Epithelial cell of proximal tubule (primary cell): ENCODE measurements at regions not wholly inside any gene's neighbourhood (a gene's known extent, or its start where the extent isn't known, plus 50 kb on each side); places are given as distances from the start of the nearest gene placed in this dataset.

Experiments used
- DNase-seq: peaks from one replicate; pipeline ENCODE4 v3.0.0-alpha.2; 2011; ENCODE audit warnings: low read depth
- H3K4me3 ChIP-seq: 2 replicates; pipeline ENCODE4 v1.5.1; 2011; ENCODE audit warnings: low read depth, mild to moderate bottlenecking, low read length
- TF ChIP-seq, protein P1 (sequence below): conservative IDR thresholded peaks from 2 replicates; pipeline ENCODE4 v1.5.1; 2012; ENCODE audit warnings: low read depth, mild to moderate bottlenecking, low read length

DNA sequence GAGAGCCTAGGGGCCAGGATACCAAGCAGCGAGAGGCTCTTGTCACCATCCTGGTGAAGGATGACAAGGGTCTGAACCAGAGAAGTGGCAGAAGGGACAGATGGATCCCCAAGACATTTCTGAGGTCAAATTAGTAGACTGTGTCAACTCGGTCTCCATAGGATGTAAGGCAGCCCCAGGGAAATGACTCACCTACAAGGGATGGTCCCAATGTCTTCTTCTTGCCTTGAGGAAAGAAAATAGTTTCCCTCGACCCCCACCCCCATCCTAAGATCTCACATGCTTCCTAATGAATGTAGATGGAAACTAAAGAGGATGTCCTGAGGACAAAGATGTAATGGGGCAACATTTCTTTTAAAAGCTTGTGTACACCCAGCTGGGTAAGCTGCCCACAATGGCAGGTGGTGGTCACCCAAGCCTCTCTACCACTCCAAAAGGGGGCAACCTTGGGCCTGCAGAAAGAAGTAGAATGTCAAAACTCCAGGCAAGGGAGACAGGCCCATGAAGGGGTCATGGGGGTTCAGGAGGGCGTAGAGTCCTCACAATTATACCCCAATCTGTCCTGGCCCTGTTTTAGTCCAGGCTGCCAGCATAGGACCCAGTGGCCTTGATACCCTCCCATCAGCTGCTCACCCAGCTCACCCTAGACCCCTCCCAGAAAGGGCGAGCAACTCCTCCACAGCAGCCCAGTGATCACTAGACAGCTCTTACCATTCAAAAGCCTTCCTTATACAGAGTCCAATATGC lies 187.4 kb downstream of the ACTL7B start:
- no peak overlapping the region for H3K4me3 ChIP-seq
- TF ChIP-seq, protein P1, sequence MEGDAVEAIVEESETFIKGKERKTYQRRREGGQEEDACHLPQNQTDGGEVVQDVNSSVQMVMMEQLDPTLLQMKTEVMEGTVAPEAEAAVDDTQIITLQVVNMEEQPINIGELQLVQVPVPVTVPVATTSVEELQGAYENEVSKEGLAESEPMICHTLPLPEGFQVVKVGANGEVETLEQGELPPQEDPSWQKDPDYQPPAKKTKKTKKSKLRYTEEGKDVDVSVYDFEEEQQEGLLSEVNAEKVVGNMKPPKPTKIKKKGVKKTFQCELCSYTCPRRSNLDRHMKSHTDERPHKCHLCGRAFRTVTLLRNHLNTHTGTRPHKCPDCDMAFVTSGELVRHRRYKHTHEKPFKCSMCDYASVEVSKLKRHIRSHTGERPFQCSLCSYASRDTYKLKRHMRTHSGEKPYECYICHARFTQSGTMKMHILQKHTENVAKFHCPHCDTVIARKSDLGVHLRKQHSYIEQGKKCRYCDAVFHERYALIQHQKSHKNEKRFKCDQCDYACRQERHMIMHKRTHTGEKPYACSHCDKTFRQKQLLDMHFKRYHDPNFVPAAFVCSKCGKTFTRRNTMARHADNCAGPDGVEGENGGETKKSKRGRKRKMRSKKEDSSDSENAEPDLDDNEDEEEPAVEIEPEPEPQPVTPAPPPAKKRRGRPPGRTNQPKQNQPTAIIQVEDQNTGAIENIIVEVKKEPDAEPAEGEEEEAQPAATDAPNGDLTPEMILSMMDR: no peak
- DNase-seq: no peak

DNA sequence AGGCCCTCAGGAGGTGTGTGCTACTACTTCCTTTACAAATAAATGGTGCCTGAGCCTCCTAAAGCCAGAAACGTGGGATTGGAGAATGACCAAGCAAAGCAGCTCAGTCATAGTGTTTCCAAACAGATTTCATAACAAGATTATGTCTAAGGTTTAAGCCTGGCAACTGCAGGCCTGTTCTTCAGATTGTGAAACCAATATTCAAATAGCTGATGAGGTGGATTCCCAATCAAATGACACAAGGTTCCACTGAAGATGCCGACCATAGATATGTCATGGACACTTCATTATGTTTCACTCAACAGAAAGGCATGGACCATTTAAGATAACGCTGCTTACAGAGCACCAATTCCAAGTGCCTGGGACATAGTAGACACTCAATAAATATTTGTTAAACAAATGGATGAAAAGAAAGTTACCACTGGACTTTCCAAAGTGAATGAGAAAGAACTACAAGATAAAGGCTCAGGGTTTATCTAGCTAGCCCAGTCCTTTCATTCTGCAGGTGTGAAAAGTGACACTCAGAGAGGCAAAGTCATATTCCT lies 189.5 kb downstream of the ACTL7B start:
- TF ChIP-seq, protein P1: no peak
- no peak overlapping the region for H3K4me3 ChIP-seq
- no peak for DNase-seq

DNA sequence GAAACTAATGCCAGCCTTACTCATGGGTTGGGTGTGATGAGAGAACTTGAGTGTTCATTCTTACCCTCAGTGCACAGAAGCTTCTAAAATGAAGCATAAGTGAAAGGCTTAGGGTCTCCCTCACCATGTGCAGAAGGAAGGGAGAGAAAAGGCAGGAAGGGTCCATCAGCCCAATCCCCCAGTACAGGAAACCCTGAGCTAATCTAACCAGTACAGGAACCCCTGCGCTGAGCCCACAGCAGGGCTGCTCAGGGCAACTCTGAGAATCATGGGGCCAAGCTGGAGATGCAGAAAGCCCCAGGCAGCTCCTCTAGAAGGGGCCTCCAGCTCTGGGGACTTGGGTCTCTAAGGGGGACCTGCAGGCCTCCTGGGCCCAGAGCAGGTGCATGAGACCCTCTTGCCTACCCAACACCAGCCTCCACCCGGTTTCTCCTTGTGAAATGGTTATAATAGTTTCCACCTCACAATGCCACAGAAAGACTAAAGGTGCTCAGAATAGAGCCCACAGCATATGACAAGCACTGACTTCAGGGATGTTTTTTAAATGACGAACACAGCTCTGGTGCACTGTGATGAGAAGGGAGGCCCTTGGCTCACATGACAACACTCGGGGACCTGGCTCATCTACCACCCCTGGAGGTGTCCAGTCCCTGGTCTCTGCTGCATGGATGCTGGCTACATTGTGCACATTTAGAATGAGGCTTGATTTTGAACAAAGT lies 190.1 kb downstream of the ACTL7B start:
- H3K4me3 ChIP-seq: no peak overlapping the region
- TF ChIP-seq, protein P1: no peak
- DNase-seq: no peak

DNA sequence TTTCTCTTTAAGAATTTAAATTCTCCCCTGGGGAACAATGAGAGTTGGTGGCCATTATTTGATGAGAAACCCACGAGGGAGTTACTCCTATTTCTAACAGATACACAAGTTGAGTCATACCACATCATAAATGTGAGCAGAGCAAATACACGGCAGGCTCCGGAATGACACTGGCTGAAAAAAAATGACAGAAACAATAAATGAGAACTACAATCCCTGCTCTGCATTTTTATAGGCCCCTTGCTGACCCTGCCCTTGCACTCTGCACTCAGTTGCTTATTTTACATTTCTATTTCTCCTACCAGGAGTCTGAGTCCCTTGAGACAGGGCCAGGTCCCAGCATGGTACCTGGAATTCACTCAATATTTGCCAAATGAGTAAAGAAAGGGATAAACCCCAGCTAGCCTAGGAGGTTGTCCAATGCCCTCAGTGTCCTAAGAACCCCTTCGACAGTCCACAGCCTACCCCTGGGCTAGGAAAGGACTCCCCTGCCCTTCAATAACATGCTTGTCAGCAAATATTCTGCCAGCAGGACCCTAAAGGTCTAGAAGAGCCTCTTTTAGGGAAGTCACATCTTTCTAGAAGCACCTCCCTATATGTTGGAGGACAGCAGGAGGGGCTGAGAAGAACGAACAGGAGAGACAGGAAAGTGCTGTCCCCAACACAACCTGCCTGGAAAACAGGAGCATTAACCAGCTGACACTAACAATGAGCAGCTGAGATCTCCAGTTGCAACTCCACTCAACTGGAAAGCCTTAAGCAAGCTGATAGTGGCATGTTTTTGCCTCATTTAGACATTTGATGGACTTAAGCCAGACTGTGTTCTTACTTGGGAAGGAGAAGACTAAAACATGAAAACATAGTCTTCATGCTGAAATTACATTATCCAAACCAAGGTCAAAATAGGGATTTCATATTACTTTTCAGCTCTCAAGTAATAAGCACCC lies 191.2 kb downstream of the ACTL7B start:
- no peak for DNase-seq
- TF ChIP-seq, protein P1: no peak
- no peak overlapping the region for H3K4me3 ChIP-seq

DNA sequence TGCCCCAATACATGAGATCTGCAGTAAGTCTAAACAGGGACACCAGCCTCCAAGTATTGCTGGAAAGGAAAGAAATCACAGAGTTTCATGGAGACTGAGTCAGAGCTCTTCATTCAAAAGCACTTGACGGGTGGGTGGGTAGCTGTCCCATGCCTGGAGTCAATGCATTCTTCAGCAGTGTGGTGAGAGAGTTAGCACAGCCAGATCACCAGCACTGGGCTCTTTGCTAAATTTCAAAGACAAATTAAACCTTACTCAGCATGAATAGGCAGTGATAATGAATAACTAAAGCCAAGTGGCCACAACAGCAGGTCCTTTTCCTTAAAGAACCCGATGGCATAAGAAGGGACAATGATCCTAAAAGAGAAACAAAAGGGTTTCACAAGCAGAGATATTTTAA lies 192.4 kb downstream of the ACTL7B start:
- no peak for DNase-seq
- TF ChIP-seq, protein P1: no peak
- H3K4me3 ChIP-seq: no peak overlapping the region

DNA sequence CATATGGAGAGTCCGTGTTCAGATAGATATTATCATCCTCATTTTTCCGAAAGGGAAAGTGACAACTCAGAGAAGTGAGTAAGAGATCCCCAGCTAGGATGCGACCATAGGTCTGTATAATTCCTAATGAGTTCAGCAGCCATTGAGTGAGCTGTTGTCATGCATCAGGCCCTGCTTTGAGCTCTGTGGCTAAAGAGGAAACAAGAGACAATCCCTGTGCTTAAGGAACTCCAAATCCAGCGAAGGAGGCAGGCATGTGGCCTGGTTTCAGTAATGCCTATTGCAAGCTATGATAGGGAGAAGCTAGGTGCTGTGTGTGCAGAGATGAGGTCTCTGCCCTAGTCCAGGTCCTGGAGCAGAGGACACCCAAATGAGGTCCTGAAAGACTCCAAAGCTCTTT lies 192.8 kb downstream of the ACTL7B start:
- H3K4me3 ChIP-seq: no peak overlapping the region
- DNase-seq: no peak
- TF ChIP-seq, protein P1: no peak
